Activated T-cell treated with anti-CD3 and anti-CD28 coated beads for 4 hours (primary cell): ENCODE measurements at regions not wholly inside any gene's neighbourhood (a gene's known extent, or its start where the extent isn't known, plus 50 kb on each side); places are given as distances from the start of the nearest gene placed in this dataset.
"Not testable (repeated sequence)": the region's sequence is repeated elsewhere in the genome, so short reads cannot be mapped to it uniquely, and the experiment has no call there.

Experiments used
- DNase-seq: peaks from one replicate; pipeline ENCODE4 v3.0.0-alpha.2; 2020

DNA sequence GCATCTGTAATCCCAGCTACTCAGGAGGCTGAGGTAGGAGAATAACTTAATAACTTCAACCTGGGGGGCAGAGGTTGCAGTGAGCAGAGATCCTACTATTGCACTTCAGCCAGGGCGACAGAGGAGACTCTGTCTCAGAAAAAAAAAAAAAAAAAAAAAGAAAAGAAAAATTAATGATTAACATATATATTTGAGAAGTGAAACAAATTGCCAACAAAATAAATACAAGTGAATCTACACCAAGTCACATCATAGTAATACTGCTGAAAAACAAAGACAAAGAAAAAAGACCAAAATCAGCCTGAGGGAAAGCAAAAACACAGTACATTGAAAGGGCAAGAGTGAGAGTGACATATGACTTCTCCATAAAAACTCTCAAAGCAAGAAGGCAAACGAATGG lies 123.7 kb downstream of the CASP12 start:
- no peak for DNase-seq

DNA sequence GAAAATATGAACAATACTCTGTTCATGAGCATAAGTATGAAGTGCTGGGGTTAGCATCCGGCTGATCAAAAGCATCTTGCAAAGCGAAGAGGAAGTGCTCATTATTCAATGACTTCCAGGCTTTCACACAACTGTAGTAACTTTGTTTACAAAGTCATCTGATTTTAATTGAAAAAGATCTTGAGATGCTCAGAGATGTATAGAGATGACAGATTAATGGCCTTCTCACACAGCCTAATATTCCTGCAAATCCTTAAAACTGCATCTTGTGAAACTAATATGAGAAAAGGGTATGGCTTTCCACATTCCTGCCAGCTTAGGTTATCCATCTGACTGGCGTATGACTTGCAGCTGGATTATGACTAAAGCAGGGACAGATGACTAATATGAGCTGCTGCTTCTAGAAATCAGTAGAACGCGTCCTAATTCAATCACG lies 125.4 kb downstream of the CASP12 start:
- no peak for DNase-seq

DNA sequence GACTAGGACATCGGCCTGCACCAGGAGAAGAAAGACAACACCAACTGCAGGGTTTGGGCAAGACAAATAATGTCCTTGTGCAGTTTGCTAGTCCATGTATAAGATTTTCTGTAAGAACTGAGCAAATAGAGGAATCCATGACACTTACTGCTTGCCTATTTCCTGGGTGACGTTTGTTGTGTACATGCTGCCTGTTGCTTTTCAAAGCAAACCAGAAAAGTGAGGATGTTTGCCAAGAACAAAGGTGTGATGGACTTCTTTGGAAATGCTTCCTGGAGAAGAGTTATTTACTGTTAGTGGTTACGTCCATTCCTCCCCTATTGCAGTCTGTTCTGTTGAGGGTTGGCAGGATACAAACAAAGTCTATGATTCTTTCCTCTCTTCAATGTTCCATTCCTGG lies 126.5 kb downstream of the CASP12 start:
- DNase-seq: no peak

DNA sequence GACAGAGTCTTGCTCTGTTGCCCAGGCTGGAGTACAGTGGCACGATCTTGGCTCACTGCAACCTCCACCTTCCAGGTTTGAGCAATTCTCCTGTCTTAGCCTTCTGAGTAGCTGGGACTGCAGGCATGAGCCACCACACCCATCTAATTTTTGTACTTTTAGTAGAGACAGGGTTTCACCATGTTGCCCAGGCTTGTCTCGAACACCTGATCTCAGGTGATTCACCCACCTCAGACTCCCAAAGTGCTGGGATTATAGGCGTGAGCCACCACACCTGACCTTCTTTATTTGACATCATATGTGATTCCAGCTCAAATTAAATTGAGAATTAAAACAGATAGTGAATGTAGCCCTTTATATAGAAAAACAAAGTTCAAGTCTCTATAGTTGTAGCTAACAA lies 127.2 kb downstream of the CASP12 start:
- not testable (repeated sequence) for DNase-seq

DNA sequence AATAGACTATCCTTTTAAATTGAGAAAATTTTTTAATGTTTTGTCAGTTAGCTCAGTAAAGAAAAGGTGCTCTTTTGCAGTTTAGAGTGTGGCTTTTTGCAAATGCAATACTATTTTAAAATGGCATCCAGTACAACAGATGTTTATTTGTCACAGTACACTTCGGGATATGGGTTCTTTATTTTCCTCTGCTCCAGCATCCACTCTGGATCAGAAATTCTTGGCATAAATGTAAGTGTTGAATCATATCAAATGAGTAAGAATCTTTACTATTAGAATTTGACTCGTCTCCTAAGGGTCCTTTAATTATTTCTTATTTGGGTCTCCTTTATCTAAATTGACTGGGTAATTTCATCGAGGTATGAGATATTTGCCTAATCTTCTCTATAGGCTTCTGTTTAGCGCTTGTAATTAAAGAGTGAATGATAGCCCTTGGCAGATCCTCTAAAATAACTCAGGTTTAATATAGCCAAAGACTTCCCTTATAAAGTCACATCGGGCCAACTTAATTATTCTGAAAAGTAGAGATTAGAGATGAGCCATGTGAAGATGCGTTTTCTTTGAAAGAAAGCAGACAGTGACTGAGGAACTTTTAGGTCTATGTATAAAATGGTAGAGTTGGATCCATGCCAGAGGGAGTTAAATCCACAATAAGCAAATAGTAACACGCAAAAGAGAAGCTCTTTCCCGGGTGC lies 132.7 kb downstream of the CASP12 start:
- no peak for DNase-seq

DNA sequence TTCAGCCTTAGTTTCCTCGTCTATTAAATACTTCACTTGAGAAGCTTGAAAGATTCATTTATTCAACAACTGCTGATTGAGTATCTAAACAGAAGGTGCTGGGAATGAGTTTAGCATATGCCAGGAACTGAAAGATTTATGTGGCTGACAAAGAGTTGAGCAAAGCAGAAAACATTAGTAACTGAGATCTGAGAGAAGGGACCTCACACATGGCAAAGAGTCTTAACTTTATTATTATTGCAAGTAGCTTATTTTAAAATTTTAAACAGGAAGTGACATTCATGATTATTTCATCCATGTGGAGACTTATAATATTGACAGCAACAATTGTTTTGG lies 133.6 kb downstream of the CASP12 start:
- DNase-seq: no peak

DNA sequence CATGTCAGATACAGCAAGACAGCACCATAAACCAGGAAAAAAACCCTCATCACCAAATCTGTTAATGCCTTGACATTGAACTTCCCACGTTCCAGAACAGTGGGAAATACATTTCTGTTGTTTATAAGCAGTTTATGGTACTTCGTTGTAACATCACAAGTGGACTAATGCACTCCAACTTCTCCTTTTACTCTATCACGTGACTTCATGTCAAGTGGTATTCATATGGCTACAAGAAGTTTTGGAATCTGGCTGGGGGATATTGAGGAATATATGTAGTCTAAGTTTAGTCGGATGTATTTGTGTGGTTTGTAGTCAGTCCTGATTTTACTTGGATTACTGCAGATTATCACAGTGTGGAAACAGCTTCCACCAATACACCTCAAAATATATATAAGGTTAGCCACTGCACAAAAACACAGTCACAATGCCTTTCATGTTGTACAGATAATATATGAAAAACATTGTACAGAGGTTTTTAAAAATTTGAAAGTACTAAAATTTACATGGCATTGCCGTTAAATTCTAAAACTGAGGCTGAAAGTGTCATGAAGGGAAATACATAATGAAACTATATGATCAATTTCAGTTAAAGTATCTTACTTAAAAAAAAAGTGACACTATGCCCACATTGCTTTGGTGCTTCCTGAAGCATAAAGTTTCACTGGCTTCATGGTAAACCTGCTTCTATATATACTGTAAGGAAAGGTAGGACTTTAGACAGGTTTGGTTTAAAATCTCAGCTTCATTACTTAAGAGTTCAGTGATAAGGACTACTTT lies 134.1 kb downstream of the CASP12 start:
- DNase-seq: no peak

DNA sequence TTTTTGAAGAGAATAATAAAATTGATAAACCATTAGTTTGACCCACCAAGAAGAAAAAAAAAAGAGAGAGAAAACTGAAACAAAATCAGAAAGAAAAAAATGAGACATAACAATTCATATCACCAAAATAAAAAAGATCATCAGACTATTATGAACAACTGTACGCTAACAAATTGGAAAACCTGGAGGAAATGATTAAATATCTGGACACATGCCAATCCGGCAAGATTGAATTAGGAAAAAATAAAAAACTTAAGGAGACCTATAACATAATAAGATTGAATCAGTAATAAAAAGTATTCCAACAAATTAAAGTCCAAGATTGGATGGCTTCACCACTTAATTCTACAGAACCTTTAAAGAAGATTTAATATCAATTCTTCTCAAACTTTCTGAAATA lies 136.7 kb downstream of the CASP12 start:
- DNase-seq: no peak

DNA sequence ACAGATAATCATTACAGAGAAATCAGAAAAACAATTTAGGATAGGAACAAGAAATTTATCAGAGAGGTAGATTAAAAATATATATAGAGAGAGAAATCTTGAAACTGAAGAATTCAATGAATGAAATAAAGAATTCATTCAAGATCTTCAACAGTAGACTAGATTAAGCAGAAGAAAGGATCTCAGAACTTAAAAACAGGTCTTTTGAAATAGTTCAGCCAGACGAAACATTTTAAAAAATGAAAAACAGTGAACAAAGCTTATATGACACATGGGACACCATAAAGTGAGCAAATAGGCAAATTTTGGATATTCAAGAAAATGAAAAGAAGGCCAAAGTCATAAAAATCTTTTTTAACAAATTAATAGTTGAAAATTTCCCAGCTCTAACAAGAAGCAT lies 138.8 kb downstream of the CASP12 start:
- no peak for DNase-seq

DNA sequence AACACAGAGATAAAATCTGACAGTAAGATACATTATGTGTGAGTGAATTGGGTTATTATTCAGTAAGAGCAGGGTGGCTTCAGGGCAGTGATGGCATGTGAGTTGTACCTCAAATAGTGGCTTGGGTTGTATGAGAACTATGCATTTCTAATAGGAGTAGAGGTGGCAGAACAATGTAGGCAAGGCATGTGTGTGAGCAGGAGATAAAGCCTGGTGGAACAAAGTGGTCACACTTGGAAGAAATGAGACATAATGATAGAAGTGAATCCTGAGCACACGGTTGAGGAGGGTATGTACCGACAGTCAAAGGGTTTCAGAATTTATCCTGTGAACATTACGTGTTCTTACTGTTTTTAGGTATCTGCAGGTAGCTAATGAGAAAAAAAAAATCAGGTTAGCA lies 159.3 kb downstream of the CASP12 start:
- no peak for DNase-seq

DNA sequence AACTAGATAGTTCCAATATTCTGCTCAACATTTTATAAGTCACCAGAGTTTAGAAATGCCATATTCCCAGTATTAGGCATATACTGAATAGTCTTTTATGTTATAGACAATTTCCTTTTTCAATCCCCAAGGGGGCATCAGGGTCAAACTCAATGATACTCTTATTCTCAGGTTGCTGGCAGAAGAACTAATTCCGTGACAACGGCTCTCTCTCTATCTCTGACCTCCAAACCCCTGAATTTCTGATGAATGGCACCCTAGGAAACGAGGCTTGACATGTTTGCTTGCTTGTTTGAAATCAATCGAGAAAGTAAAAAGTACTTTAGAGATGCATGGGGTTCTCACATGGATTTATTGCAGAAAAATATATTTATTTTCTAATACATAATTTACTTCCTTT lies 160.1 kb downstream of the CASP12 start:
- no peak for DNase-seq

DNA sequence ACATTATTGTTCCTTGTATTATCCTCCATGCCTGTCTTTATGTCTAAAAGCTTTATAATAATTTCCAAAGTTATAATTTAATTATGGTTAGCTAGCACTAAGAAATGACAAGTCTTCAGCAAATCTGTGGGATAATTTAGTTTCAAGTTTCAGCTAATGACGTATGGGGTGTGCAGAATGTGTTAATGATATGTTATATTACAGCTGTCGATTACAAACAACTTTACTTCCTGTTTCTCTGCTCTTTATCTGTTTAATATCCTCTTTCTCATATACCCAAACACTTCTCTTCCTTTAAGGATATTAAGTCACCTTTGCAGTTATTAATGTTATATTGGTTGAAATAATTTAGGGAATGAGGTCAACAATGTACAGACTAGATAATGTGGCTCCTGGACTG lies 161.8 kb downstream of the CASP12 start:
- DNase-seq: no peak

DNA sequence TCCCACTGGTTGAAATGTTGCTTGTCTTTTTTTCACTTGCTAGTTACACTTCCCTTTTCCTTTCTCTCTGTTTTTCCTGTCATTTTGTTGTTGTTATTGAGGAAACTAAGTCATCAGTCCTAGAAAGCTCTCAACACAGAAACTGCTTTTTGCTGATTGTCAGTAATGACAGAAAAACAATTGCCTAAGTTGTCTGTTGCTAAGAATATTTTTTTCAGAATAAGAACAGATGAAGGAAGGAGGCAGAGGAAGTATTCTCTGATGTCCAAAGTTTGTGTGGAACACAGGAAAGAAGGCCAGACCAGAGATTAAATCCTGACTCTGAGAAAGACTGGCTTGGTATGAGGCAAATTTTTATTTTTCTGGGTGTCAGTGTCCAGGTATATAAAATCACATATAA lies 163.3 kb downstream of the CASP12 start:
- no peak for DNase-seq

DNA sequence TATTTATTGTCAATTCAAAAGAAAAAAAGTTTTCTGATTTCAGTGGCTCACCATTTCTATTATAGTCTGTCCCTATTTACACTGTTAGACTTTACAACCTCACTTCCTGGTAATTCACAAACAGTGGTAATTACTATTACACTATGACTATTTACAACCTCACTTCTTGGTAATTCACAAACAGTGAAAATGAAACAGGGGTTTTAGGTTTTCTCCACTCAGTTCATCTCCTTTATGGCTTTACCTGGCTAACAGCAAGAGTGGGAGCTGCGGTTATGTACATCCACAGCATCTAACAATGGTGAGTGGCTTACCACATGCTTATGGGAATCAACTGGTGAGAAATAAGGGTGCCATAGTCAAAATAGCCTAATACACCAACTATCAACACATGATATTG lies 166.4 kb downstream of the CASP12 start:
- no peak for DNase-seq

DNA sequence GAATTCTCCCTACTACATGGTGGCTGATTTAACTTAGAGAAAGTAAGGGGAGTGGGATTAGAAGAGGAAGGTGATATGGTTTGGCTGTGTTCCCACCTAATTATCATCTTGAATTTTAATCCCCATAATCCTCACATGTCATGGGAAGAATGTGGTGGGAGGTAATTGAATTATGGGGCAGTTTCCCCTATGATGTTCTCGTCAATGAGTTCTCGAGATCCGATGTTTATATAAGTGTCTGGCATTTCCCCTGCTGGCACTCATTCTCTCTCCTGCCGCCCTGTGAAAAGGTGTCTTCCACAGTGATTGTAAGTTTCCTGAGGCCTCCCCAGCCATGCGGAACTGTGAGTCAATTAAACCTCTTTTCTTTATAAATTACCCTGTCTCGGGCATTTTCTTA lies 169.3 kb downstream of the CASP12 start:
- no peak for DNase-seq

DNA sequence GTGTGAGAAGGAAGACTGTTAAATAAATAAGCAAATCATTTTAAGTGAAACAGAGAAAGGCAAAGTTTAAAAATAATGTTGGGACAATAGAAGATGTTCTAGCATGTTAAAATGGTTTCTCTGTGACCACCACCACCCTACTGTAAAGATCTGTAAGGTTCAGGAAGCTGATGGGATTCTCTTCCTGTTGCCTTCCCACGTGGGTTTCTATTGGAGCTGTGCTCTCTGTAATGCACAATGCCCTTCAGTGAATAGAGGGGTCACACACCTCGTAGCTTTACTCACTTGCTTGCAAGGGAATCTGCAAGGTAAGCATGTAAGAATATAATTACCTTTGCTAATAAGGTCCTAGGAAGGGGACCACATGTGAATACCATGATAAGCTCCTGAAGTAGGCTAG lies 170.5 kb downstream of the CASP12 start:
- DNase-seq: no peak

DNA sequence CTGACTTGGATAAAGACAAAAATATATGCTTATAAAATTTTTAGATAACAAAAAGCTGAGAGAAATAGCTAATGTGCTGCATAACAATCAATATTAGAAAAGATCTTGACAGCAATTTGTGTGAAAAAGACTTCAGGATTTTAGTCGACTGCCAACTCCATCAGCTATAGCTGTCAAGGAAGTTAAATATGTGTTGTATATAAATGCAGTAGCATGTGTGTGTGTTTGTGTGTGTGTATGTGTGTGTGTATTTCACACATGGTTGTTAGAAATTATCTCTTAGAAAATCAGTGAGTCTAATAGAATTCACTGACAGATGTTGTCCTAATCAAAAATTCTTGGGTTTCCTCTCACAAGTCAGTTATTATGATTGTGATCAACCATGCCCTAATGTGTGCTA lies 171.2 kb downstream of the CASP12 start:
- no peak for DNase-seq

DNA sequence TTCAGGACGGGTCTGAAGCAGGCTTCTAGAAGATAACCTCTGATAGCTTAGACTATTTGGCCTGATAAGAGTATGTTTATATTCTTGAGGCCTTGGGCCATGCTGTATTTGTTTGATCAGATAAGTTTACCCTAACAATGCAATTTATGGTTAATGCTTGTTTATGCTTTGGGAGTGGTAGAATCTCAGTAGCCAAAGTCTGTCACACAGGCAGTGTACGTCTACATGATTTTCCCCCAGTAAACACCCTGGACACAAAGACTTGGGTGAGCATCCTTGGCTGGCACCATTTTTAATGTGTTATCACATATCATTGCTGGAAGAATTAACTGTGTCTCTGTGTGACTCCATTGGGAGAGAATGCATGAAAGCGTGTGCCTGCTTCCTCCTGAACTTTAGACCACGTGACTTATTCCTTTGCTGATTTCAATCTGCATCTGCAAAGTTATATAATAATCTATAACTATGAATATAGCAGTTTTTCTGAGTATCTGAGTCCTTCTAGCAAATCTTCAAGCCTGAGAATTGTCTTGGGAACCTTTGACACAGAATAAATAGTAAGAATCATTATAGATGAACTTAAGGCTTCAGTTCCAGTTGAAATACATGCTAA lies 172.4 kb downstream of the CASP12 start:
- no peak for DNase-seq

DNA sequence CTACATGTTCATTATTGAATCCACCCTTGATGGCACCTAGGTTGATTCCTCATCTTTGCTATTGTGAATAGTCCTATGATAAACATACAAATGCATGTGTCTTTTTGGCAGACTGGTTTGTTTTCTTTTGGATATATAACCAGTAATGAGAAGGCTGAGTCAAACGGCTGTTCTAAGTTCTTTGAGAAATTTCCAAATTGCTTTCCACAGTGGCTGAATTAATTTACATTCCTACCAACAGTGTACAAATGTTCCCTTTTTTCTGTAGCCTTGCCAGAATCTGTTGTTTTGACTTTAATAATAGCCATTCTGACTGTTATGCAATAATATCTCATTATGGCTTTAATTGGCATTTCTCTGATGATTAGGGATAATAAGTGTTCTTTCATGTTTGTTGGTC lies 184.9 kb downstream of the CASP12 start:
- no peak for DNase-seq

DNA sequence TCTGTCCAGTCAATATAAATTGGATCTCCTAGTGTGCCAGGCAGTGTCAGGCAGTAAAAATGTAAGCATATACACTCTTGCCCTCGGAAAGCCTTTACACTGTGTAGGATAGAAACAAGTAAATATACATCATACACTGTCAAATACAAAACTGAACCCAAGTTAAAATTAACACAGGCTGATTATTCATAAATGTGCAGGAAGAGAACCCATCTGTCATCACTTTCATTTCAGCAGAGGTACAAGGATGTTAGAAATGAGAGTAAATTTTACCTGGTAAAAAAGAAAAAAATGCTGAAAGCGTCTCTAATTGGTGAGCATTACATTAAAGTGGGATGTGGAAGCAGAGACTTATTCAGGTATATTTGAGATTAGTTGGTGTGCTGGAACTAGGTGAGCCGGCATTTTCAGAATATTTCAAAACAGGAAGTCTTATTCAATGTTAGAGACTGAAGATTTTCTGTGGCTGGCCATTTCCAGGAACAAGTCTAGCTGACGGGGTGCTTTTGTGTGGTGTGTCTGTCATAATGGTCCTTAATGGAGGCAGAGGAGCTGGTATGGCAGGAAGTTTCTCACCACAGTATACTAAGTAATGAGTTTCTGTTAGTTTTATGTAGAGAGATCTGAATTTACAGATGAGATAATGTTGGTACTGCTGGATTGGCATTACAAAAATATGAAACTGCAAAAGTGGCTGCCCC lies 192.6 kb downstream of the CASP12 start:
- DNase-seq: peak; percentile 58

DNA sequence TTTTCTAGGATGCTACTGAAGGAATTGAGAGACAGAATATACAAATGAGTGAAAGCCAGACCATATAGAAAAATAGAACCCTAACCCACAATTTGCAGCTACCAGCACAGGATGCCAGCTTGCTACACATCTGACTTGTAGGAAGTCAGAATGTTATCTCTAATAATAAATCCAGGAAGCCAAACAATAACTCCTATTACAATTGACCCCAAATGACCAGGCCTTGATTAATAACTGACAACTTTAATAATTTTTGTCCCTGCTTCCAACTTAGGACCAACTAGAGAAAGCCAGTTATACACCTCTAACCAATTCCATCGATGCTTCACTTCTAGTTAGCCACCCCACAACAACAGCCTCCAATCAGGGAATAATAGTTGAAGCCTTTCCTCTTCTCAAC lies 193.4 kb downstream of the CASP12 start:
- no peak for DNase-seq

DNA sequence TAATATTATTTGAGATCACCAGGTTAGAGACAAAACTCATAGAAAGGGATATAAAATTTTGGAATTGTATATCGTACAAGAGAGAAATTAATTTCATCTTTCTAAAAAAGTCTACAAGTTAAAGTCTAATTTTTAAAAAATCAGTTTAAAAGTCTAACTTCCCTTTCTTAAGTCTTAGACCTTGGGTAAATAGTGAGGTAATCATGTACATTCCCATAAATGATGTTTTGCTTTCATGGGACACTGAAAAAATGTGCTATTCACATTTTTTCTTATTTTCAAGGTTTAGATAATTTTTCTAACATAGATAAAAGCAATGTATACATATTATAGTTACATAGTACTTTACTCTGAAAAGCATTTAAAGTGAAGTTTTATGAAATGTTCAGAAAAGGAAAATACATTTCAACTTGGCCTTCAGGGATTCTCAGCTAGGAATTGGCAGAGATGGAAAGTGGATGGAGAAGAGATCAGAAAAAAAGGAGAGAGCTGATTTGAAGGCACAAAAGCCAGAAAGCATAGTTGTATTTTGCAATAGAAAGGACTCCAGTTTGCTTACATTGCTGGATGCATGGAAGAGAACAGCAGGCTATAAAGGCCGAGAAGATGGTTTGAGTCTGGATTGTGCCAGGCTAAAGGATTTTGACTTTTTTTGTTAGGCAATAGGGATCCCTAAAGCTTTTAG lies 194.0 kb downstream of the CASP12 start:
- DNase-seq: no peak

DNA sequence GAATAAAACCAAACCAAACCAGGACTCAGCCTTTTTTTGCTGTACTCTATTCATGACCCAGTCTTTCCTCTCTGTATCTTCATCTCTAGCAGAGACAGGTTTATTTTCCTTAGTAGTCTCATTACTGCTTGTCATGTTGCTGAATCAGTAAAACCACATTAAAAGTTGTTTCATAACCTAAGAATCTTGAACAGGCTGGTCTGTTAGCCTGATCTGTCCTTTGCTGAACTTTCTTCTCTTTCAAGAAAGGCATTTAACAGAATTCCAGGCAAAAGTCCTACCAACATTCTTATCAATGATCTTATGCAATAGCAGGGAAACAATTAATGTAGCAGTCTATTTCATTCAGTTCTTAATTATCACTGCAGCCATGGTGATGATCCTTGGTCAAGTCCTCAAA lies 197.7 kb downstream of the CASP12 start:
- DNase-seq: no peak
